Uterus (tissue), 2 donors: ENCODE measurements at regions not wholly inside any gene's neighbourhood (a gene's known extent, or its start where the extent isn't known, plus 50 kb on each side); places are given as distances from the start of the nearest gene placed in this dataset.

Source experiments
- POLR2A ChIP-seq, 2 donors: fragments of 450-650 bp; IDR thresholded peaks; one replicate each; pipeline ENCODE4 v1.6.1; 2016; ENCODE audit warnings: antibody characterized with exemption in 2 of 2, mild to moderate bottlenecking in 1 of 2, moderate library complexity in 1 of 2
- TF ChIP-seq, protein P1 (sequence below), 4 experiments: fragments of 200-600 bp in 2 of 4; fragments of 450-650 bp in 2 of 4; sonication (generic) in 2 of 4; IDR thresholded peaks; one replicate each; pipeline ENCODE4 v1.5.1; 2016 to 2019; ENCODE audit warnings: antibody characterized with exemption in 4 of 4, mild to moderate bottlenecking in 2 of 4, moderate library complexity in 1 of 4

DNA sequence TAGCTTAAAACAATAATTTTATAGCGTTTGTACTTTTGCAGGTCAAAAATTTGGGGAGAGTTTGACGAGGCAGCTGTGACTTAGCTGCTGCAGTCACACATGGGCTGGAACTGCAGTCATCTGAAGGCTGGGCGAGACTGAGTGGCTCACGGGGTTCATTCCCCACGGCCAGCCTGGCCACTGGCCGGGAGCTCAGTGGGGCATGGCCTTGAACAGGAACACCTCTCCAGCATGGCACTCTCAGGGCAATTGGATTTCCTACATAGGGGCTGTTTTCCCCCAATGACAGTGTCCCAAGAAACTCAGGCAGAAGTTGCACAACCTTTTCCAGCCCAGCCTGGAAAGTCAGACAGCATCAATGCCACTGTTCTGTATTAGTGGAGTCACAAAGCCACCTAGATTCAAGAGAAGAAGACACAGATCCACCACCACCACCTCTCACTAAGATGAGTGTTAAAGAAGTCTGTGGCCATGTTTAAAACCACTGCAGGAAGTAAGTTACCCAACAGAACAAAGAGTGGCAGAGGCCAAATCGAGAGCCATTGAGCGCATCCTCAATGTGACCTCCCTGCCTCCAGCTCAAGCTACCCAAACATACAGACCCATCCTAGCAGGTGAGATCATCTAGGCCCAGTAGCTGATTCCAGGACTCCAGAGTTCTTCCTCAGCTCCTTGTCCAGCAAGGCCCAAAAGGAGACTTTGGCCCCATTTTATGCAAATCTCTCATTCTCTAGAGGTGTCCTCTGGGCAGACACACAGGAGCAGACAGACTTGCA lies 618.7 kb upstream of the CADM1 start:
- no peak for TF ChIP-seq POLR2A (IDR thresholded peaks at IDR 0.05)
- TF ChIP-seq, protein P1, sequence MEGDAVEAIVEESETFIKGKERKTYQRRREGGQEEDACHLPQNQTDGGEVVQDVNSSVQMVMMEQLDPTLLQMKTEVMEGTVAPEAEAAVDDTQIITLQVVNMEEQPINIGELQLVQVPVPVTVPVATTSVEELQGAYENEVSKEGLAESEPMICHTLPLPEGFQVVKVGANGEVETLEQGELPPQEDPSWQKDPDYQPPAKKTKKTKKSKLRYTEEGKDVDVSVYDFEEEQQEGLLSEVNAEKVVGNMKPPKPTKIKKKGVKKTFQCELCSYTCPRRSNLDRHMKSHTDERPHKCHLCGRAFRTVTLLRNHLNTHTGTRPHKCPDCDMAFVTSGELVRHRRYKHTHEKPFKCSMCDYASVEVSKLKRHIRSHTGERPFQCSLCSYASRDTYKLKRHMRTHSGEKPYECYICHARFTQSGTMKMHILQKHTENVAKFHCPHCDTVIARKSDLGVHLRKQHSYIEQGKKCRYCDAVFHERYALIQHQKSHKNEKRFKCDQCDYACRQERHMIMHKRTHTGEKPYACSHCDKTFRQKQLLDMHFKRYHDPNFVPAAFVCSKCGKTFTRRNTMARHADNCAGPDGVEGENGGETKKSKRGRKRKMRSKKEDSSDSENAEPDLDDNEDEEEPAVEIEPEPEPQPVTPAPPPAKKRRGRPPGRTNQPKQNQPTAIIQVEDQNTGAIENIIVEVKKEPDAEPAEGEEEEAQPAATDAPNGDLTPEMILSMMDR (IDR thresholded peaks at IDR 0.05) = no peak
